MM.1S (cell line): ENCODE measurements at regions not wholly inside any gene's neighbourhood (a gene's known extent, or its start where the extent isn't known, plus 50 kb on each side); places are given as distances from the start of the nearest gene placed in this dataset.

Source experiments
- EZH2 ChIP-seq: fragments of 300-600 bp; sonication (generic); optimal IDR thresholded peaks from 2 replicates; pipeline ENCODE3; 2017; ENCODE audit warnings: low read depth, mild to moderate bottlenecking, antibody characterized with exemption, low read length, mixed read lengths
- EZH2phosphoT487 ChIP-seq: fragments of 300-600 bp; sonication (generic); IDR thresholded peaks from 2 replicates; pipeline ENCODE4 v1.6.1; 2018; ENCODE audit warnings: antibody characterized with exemption, low read length
- TF ChIP-seq, protein P1 (sequence below): fragments of 300-600 bp; sonication (generic); IDR thresholded peaks from 2 replicates; pipeline ENCODE4 v1.5.1; 2016; ENCODE audit warnings: antibody characterized with exemption, low read length, mixed read lengths

- TF ChIP-seq EZH2 (no peak), EZH2phosphoT487 (no peak)
- TF ChIP-seq, protein P1, sequence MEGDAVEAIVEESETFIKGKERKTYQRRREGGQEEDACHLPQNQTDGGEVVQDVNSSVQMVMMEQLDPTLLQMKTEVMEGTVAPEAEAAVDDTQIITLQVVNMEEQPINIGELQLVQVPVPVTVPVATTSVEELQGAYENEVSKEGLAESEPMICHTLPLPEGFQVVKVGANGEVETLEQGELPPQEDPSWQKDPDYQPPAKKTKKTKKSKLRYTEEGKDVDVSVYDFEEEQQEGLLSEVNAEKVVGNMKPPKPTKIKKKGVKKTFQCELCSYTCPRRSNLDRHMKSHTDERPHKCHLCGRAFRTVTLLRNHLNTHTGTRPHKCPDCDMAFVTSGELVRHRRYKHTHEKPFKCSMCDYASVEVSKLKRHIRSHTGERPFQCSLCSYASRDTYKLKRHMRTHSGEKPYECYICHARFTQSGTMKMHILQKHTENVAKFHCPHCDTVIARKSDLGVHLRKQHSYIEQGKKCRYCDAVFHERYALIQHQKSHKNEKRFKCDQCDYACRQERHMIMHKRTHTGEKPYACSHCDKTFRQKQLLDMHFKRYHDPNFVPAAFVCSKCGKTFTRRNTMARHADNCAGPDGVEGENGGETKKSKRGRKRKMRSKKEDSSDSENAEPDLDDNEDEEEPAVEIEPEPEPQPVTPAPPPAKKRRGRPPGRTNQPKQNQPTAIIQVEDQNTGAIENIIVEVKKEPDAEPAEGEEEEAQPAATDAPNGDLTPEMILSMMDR: no peak
These were observed 167.6 kb downstream of the LNPK start for GRCh38 chr2:175834477-175834876.
